ENCODE measurements at regions not wholly inside any gene's neighbourhood (a gene's known extent, or its start where the extent isn't known, plus 50 kb on each side); places are given as distances from the start of the nearest gene placed in this dataset.

- DNase-seq: no peak
Measured at GRCh38 chr19:29293292-29293691, 80.3 kb upstream of the UQCRFS1 start.

- no peak for DNase-seq
Measured at GRCh38 chr19:29293736-29294342, 80.9 kb upstream of the UQCRFS1 start.

- no peak for DNase-seq
Measured at GRCh38 chr19:29294343-29294811, 81.4 kb upstream of the UQCRFS1 start.

GRCh38 chr19:29295285-29295684 is 82.3 kb upstream of the UQCRFS1 start:
- no peak for DNase-seq

- no peak for DNase-seq
Measured at GRCh38 chr19:29297381-29297780, 84.4 kb upstream of the UQCRFS1 start.

GRCh38 chr19:29299416-29300380 is 86.7 kb upstream of the UQCRFS1 start:
- no peak for DNase-seq

GRCh38 chr19:29302002-29302928 is 89.3 kb upstream of the UQCRFS1 start:
- DNase-seq: no peak

- no peak for DNase-seq
Measured at GRCh38 chr19:29303069-29303718, 90.2 kb upstream of the UQCRFS1 start.

GRCh38 chr19:29303719-29304090 is 90.8 kb upstream of the UQCRFS1 start:
- DNase-seq: no peak

GRCh38 chr19:29305268-29305667 is 92.3 kb upstream of the UQCRFS1 start:
- DNase-seq: no peak

GRCh38 chr19:29308977-29309590 is 96.1 kb upstream of the UQCRFS1 start:
- no peak for DNase-seq

- DNase-seq: no peak
Measured at GRCh38 chr19:29309637-29310036, 96.7 kb upstream of the UQCRFS1 start.

GRCh38 chr19:29311191-29311790 is 98.3 kb upstream of the UQCRFS1 start:
- no peak for DNase-seq

- DNase-seq: no peak
Measured at GRCh38 chr19:29315556-29316190, 102.7 kb upstream of the UQCRFS1 start.

GRCh38 chr19:29318581-29318980 is 105.6 kb upstream of the UQCRFS1 start:
- DNase-seq: no peak

GRCh38 chr19:29320086-29320485 is 107.1 kb upstream of the UQCRFS1 start:
- no peak for DNase-seq

GRCh38 chr19:29320618-29321017 is 107.7 kb upstream of the UQCRFS1 start:
- DNase-seq: no peak

- no peak for DNase-seq
Measured at GRCh38 chr19:29321116-29321515, 108.2 kb upstream of the UQCRFS1 start.

GRCh38 chr19:29323021-29323430 is 110.1 kb upstream of the UQCRFS1 start:
- no peak for DNase-seq

- DNase-seq: no peak
Measured at GRCh38 chr19:29323440-29324290, 110.7 kb upstream of the UQCRFS1 start.
